ENCODE measurements at regions not wholly inside any gene's neighbourhood (a gene's known extent, or its start where the extent isn't known, plus 50 kb on each side); places are given as distances from the start of the nearest gene placed in this dataset.

- DNase-seq: no peak
These were observed 180.5 kb upstream of the ZBED5 start for GRCh38 chr11:11038352-11038751.

DNA sequence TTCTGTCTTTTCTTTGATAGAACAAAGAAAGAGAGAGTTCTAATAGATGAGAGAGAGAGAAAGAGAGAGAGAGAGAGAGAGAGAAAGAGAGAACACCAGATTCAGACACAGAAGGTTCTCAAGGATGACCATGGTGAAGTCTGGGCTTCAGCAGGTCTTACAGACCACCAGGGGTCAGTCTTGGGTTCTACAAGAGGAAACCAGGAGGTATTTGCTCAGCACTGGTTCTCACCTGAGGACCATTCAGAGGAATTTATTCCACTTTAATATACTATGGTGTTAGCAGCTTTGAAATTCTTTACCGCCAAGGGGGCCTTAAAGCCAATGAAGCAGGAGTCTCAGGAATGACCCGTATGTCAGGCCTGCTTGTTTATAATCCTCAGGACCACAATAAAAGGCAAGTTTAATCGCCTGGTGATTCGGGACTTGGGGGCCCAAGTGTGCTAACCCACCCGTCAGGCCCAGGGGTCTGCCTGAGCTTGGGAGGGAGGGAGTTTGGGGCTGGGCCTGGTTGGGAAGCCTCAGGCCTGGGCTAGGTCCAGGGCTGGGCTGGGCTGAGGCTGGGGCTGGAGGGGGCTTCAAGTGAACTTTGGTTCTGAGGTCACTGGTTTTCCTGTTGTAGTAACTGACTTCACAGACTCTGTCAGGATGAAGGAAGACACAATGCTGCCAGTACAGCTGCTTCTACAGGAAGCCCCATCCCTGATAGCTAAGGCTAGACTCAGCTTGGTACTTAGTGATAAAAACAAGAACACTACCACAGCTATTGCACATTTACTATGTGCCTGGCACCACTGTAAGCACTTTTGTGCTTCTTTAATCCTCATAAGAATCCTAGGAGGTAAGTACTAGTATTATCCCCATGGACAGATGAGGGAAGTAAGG, 179.2 kb upstream of the ZBED5 start:
- DNase-seq: peak; percentile 50

- no peak for DNase-seq
These were observed 178.5 kb upstream of the ZBED5 start for GRCh38 chr11:11036185-11036847.

GRCh38 chr11:11035331-11035730, 177.5 kb upstream of the ZBED5 start:
- DNase-seq: no peak

- no peak for DNase-seq
These were observed 176.6 kb upstream of the ZBED5 start for GRCh38 chr11:11034476-11034875.

GRCh38 chr11:11032066-11032465, 174.2 kb upstream of the ZBED5 start:
- no peak for DNase-seq

DNA sequence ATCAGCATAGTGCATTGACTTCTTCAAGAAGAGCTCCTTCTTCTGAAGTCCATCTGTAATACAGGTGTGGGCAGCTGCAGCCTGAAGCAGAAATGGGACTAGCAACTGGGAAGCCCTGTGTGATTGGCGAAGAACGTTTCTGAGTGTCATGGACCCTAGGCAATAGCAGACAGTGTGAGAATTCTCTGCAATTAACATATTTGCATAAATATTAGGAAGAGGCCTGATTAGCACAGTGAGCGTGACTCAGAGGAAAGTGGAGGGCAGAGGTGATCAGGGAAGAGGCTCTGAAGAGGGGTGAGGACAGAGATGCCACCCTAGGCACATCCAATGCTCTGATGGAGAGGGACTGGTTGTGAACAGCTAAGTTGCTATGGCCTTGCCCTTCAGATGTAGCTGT, 171.2 kb upstream of the ZBED5 start:
- no peak for DNase-seq

DNA sequence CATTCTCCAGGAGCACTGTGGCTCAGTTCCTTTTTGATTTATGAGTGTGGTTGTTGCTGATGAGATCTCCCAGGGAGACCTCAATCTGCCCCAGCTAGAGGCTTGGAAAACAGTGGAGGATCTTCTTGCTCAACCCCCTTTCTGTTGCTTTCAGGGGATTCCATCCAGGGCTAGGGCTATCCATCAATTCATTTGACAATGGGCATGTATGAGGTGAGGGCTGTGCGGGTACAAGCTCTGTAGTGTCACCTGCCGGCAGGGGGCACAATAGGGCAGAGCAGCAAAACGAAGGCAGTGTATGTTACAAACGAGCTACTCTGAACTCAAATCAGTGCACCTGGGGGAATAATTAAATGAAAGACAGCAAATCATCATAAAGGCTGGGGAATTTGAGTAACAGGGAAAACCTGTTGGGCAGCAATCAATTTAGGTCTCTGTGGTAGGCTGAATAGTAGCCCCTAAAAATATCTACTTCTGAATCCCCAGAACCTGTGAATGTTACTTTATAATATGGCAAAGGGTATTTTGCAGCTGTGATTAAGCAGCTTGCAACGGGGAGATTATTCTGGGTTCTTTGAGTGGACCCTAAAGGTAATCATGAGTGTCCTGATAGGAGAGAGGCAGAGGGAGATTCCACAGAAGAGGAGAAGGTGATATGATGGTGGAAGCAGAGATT, 170.3 kb upstream of the ZBED5 start:
- DNase-seq: peak; percentile 62

DNA sequence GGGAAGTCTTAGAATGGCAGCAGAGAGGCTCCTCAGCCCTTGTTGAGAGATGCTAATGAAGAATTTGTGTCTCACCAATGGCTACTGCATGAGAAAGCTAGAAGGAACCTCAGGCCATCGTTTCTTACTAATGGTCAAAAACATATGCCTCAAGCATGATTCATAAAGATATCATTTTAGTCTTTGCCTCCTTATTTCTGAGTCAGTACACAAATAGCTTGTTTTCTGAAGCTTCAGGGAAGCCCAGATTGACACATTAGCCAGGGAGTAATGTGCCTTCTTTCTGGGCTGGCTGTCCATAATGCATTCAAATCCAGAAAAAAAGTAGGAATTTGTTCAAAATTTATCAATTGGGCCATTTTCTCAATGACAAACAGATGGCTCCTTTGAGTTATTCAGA, 169.4 kb upstream of the ZBED5 start:
- DNase-seq: no peak

DNA sequence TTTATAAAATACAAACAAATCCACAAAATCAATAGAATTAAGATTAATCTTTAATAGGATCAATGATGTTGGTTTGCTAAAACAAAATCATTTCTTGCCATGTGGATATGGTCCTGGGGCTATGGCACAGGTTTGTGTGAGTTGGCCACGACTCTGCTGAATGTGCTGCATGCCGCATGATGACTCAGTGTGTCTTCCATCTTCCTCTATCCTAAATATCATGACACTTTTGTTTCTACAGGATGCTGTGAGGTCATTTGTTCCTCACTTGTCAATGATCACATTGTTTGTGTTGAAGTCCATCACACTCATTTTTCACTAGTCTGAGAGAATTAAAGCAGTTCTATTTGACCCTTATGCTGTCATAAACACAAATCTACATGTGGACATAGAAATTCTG, 167.2 kb upstream of the ZBED5 start:
- DNase-seq: no peak

DNA sequence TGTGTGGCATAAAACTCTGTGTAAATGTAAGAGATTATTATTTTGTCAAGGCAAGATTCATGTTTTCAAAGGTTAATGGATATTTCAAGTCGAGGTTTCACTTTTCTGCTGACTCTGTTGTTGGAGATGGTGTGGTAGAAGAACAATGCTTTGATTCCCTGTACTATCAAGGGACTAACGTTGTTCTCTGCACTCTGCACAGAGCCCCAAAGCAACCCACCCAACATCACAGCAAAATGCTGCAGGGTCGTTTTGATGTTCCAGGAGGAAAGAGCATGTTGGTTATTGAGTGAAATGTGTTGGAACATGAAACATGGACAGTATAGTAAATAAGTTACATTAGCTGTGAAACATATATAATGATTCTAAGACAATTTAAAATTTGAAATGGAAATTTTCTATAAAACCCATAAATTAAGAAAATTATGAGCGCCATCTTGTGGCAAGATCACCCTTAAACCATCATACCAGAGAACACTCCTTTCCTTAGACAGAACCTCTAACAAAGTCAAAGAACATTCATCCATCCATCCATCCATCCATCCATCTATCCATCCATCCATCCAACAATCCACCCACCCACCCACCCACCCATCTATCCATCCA, 164.4 kb upstream of the ZBED5 start:
- peak; percentile 65 for DNase-seq

DNA sequence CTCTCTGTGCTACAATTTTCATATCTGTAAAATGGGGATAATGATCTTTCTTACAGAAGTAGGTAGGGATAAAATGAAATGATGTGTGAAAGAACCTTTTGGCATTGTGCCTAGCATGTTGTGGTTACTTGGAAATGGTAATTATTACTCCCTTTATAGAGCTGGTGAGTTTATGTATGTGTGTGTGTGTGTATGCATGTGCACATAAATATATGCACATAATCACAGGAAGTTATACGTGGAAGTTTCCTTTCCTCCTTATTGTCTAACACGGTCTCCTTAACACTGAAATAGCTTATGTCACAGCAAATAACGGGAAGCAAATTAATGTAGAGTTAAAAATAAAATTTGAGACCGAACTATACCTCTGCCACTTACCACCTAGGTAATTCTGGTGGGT, 163.7 kb upstream of the ZBED5 start:
- no peak for DNase-seq

- DNase-seq: peak; percentile 8
These were observed 162.9 kb upstream of the ZBED5 start for GRCh38 chr11:11020747-11021149.

- DNase-seq: no peak
These were observed 162.4 kb upstream of the ZBED5 start for GRCh38 chr11:11020219-11020726.

DNA sequence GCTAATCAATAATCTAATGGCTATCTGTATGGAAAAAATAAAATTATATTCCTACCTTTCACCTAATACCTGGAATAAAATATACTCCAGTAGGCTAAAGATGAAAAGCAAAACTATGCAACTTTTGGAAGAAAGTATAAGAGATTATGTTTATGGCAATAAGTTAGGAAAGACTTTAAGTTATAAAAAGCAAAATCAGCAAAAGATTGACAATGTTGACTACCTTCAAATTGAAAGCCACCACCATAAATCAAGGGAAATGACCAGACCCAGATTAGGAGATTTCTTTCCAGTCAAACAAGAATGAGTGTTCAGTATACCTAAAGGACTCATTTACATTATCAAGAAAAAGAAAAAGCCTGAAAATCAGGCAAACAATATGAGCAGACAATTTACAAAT, 159.1 kb upstream of the ZBED5 start:
- no peak for DNase-seq

DNA sequence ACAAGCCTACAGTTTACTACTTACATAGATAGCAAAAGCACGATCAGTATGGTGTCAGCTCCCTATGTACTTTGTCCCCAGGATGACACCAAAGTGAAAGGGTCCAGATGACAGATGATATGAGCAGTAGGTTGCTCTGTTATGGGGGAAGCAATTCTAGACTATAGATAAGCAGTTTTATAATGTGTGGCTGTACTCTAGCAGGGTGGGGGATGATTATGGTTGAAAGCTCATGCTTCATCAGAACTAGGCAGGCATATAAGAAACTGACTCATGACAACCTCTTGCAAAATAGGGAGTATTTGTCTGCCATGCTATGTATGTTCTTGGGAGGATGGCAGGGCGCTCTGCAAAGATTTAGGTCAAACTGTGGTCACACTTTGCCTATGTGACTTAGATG, 158.2 kb upstream of the ZBED5 start:
- peak; percentile 37 for DNase-seq

DNA sequence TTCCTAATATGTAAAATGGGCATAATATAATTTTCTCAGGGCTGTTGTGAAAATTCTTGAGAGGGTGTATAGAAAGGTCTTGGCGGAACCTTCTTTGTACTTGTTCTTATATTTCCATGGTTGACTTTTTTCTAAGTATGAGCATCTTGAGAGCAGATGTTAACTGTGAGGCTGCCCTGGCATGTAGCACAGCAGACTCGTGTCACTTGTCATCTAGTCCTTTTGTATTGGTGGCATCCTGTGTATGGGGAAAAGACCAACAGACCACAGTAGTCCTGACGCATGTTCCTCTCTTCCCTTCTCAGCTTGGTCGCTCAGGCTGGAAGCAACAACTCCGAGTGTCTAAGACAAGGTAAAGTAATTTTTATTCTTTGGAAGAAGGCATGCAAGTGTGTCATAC, 153.8 kb upstream of the ZBED5 start:
- no peak for DNase-seq

- DNase-seq: peak; percentile 35
These were observed 152.8 kb upstream of the ZBED5 start for GRCh38 chr11:11010624-11011127.

- no peak for DNase-seq
These were observed 151.3 kb upstream of the ZBED5 start for GRCh38 chr11:11009179-11009578.

- DNase-seq: no peak
These were observed 146.2 kb upstream of the ZBED5 start for GRCh38 chr11:11004069-11004468.

DNA sequence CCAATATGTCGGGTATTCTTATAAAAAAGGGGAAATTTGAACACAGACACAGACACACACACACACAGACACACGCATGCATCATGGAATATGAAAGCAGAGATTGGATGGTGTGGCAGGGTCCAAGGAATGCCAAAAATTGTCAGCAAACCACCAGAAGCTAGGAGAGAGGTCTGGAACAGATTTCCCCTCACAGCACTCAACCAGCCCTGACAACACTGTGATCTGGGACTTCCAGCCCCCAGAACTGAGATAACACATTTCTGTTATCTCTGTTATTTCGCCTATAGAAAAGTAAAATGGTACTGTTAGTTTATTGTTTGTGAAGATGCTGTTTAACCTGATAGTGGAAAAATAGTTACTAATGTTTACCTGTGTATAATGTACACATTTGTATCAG, 145.4 kb upstream of the ZBED5 start:
- DNase-seq: no peak

DNA sequence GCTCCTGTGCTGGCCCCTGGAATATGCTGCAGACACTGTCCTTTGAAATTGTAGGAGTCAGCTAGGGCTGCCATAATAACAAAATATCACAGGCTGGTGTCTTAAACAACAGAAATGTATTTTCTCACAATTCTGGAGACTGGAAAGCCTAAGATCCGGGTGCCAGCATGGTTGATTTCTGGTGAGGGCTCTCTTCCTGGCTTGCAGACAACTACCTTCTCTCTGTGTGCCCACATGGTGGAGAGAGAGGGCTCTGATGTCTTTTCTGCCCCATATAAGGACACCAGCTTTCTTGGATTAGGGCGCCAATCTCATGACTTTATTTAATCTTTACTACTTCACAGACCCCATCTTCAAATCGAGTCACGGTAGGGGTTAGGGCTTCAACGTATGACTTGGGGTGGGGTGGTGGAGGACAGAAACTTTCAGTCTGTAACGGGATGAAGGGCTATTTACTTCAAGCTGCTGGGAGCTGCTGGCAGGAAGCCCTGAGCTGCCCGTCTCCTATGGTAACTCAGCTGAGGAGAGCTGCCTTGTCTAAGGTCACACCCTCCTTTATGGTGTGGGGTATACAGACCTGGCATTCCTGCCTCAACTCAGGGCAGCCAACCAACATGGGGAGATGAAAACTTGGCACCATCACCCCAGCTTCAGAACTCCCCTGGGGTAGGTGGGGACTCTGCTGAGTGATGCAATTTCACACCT, 142.9 kb upstream of the ZBED5 start:
- no peak for DNase-seq
